NCI-H2107 (cell line): ENCODE measurements at regions not wholly inside any gene's neighbourhood (a gene's known extent, or its start where the extent isn't known, plus 50 kb on each side); places are given as distances from the start of the nearest gene placed in this dataset.
"Not testable (repeated sequence)": the region's sequence is repeated elsewhere in the genome, so short reads cannot be mapped to it uniquely, and the experiment has no call there.

Experiments used
- DNase-seq: peaks from one replicate; lab custom pipeline; 2025; lab: John Stamatoyannopoulos, UW

GRCh38 chrX:65610481-65610880 is 57.0 kb upstream of the MSN start:
- no peak for DNase-seq

- DNase-seq, result no peak
Observed at GRCh38 chrX:65610040-65610439, 57.4 kb upstream of the MSN start.

GRCh38 chrX:65609237-65609636 is 58.2 kb upstream of the MSN start:
- DNase-seq, result no peak

GRCh38 chrX:65608026-65608425 is 59.4 kb upstream of the MSN start:
- DNase-seq, result no peak

- no peak for DNase-seq
Observed at GRCh38 chrX:65607070-65607742, 60.2 kb upstream of the MSN start.

- no peak for DNase-seq
Observed at GRCh38 chrX:65602221-65602560, 65.3 kb upstream of the MSN start.

- no peak for DNase-seq
Observed at GRCh38 chrX:65601530-65602220, 65.8 kb upstream of the MSN start.

- DNase-seq, result no peak
Observed at GRCh38 chrX:65601126-65601525, 66.3 kb upstream of the MSN start.

- DNase-seq, result no peak
Observed at GRCh38 chrX:65600106-65600505, 65.5 kb upstream of the LAS1L start.

GRCh38 chrX:65598559-65599147 is 64.1 kb upstream of the LAS1L start:
- no peak for DNase-seq

- DNase-seq, result no peak
Observed at GRCh38 chrX:65596270-65597034, 61.9 kb upstream of the LAS1L start.

- DNase-seq, result peak; percentile 58
Observed at GRCh38 chrX:65595460-65595876, 60.9 kb upstream of the LAS1L start.

GRCh38 chrX:65591206-65591605 is 56.6 kb upstream of the LAS1L start:
- DNase-seq, result no peak

- DNase-seq, result no peak
Observed at GRCh38 chrX:65589304-65589703, 54.7 kb upstream of the LAS1L start.

GRCh38 chrX:65588795-65589194 is 54.2 kb upstream of the LAS1L start:
- no peak for DNase-seq

GRCh38 chrX:65587616-65588526 is 53.3 kb upstream of the LAS1L start:
- no peak for DNase-seq

GRCh38 chrX:65586491-65586890 is 51.9 kb upstream of the LAS1L start:
- DNase-seq, result no peak

GRCh38 chrX:65585226-65585625 is 50.6 kb upstream of the LAS1L start:
- DNase-seq, result not testable (repeated sequence)
